ENCODE measurements at regions not wholly inside any gene's neighbourhood (a gene's known extent, or its start where the extent isn't known, plus 50 kb on each side); places are given as distances from the start of the nearest gene placed in this dataset.
"Not testable (repeated sequence)": the region's sequence is repeated elsewhere in the genome, so short reads cannot be mapped to it uniquely, and the experiment has no call there.

- no peaks in the 10 kb centered on the region for H3K27me3 Mint-ChIP-seq
- no peaks in the 10 kb centered on the region for H3K36me3 Mint-ChIP-seq (ENCODE audit: low read depth)
- no peak overlapping the region for H3K27ac Mint-ChIP-seq
- H3K4me3 Mint-ChIP-seq: no peak overlapping the region
- no peaks in the 10 kb centered on the region for H3K4me1 Mint-ChIP-seq
- no peaks in the 10 kb centered on the region for H3K9me3 Mint-ChIP-seq
- no peak for ATAC-seq (replicated peaks)
Observed at GRCh38 chr3:177367788-177368187, 170.5 kb upstream of the TBL1XR1 start.

DNA sequence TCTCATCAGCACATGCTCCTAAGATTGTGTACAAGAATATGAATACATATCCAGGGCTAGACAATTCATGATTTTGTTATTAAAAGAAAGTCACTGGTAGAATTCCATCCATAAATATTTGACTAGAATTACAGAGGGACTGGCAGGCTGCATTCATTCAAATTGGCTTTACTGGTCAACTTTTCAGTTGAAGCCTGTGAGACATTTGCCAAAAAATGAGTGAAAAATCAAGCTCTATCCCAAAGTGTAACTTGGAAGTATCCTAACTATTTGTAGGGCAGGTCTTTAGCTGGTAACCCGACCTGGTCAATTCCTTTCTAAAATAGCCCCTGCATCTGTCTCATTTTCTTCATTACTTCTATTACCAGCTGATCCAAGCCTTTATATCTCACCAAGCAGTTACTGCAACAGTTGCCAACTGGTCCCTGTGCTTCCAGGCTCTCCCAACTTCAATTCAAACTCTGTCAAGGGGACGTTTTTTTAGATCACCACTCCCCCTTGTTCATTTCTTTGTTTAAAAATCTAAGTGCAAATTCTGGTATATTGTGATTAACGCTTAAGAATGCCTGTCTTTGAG, 173.1 kb upstream of the TBL1XR1 start:
- no peak for ATAC-seq (replicated peaks)
- no peaks in the 10 kb centered on the region for H3K4me1 Mint-ChIP-seq
- no peaks in the 10 kb centered on the region for H3K9me3 Mint-ChIP-seq
- H3K4me3 Mint-ChIP-seq: no peak overlapping the region
- H3K36me3 Mint-ChIP-seq (ENCODE audit: low read depth): no peaks in the 10 kb centered on the region
- no peaks in the 10 kb centered on the region for H3K27me3 Mint-ChIP-seq
- H3K27ac Mint-ChIP-seq: no peak overlapping the region

DNA sequence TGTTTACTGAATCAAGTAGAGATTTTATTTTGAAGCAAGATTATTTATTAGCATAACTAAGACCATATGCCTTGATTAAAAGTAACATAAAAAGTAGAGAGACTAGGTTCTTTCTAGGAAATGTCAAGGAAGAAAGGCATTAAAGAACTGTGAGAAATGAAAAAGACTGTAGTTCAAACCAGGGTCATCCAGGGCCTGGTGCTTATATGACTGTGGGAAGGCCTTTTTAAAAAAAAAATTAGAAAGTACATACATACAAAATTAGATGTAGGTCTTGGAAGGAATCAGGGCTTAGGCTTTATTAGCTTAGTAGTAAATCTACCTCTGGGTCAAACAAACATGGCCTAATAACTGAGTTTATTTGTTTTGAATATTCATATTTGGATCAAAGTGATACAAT, 173.9 kb upstream of the TBL1XR1 start:
- no peaks in the 10 kb centered on the region for H3K36me3 Mint-ChIP-seq (ENCODE audit: low read depth)
- no peak for ATAC-seq (replicated peaks)
- H3K4me3 Mint-ChIP-seq: no peak overlapping the region
- H3K9me3 Mint-ChIP-seq: no peaks in the 10 kb centered on the region
- H3K27ac Mint-ChIP-seq: no peak overlapping the region
- H3K27me3 Mint-ChIP-seq: no peaks in the 10 kb centered on the region
- no peaks in the 10 kb centered on the region for H3K4me1 Mint-ChIP-seq

DNA sequence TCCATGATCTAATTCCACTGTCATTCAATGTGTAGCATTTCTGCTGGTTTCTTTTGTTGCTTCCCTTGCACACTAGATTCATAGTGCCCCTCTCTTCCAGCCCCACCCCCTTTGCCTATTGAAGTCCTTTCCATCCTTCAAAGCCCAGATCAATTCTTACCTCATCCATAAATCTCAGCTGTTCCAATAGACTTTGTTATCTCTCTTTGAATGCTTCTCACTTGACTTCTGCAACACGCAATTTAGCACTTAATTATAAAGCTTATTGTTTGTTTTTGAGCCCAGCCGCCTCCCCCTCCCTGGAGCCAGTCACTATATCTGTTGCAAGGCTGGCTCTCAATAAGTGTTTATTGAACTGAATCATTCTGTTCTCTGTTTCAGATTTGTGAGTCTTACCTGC, 174.6 kb upstream of the TBL1XR1 start:
- H3K27me3 Mint-ChIP-seq: no peaks in the 10 kb centered on the region
- H3K9me3 Mint-ChIP-seq: no peaks in the 10 kb centered on the region
- no peaks in the 10 kb centered on the region for H3K4me1 Mint-ChIP-seq
- no peak overlapping the region for H3K27ac Mint-ChIP-seq
- no peaks in the 10 kb centered on the region for H3K36me3 Mint-ChIP-seq (ENCODE audit: low read depth)
- ATAC-seq (replicated peaks): peak; percentile 38
- no peak overlapping the region for H3K4me3 Mint-ChIP-seq

DNA sequence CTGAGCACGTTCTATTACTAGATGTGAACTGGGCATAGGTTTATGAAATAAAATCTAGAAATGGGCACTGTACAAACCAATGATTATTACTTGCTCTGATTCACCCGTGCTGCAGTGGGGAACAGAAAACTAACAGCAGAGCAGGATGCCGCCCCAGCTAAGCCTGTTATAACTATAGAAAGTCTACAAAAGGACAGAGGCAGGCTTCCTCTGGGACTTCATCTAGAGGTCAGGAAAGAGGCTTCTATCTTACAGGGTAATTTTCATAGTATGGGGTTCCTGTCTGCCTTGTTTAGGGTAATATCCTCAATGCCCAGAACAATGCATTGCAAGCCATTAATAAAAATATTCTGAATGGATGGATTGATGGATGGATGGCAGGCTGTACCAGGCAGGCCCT, 177.0 kb upstream of the TBL1XR1 start:
- H3K4me3 Mint-ChIP-seq: no peak overlapping the region
- no peaks in the 10 kb centered on the region for H3K36me3 Mint-ChIP-seq (ENCODE audit: low read depth)
- ATAC-seq (replicated peaks): no peak
- H3K27me3 Mint-ChIP-seq: no peaks in the 10 kb centered on the region
- H3K4me1 Mint-ChIP-seq: peaks cover 7% of the 10 kb centered on the region
- no peak overlapping the region for H3K27ac Mint-ChIP-seq
- H3K9me3 Mint-ChIP-seq: no peaks in the 10 kb centered on the region

DNA sequence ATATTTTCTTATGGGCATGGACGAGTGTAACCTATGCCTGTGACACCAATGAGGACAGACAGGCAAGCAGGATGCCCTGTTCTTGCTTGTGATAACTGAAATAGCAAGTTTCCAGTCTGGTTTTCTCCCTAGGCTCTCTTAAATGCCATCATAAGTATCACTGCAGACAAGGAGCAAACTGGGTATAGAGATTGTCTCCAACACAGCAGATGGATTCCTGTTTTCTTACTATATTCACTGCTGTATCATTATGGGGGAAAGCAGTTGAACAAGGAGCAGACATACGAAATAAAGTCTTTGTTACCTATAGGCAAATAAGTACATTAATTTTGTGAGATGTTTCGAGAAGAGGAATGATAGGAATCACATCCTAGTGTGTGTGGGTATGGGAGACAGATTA, 178.0 kb upstream of the TBL1XR1 start:
- ATAC-seq (replicated peaks): no peak
- Mint-ChIP-seq H3K36me3 (ENCODE audit: low read depth) (no peaks in the 10 kb centered on the region), H3K4me3 (no peak overlapping the region), H3K27ac (no peak overlapping the region), H3K27me3 (no peaks in the 10 kb centered on the region), H3K9me3 (no peaks in the 10 kb centered on the region), H3K4me1 (peaks cover 7% of the 10 kb centered on the region)

- H3K27ac Mint-ChIP-seq: peak overlapping the region; percentile 36
- ATAC-seq (replicated peaks): no peak
- peaks cover 7% of the 10 kb centered on the region for H3K4me1 Mint-ChIP-seq
Observed at GRCh38 chr3:177377166-177377565, 179.9 kb upstream of the TBL1XR1 start.

DNA sequence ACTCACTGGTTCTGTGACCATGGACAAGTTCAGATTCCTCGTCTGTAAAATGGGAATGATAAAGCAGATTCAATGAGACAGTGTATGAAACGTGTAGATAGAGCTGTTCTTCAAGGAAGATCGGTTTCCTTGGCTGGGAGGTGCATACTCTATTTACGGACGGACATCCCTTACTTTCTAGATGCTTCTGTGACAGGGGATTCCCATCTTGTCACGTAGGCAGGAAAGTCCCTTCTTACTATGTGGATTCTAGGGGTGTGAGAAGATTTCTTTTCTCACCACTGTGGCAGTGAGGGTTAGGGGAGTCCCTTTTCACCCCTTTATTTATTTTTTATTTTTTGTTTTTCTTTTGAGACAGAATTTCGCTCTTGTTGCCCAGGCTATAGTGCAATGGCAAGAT, 180.9 kb upstream of the TBL1XR1 start:
- Mint-ChIP-seq H3K4me1 (peaks cover 7% of the 10 kb centered on the region), H3K36me3 (ENCODE audit: low read depth) (no peaks in the 10 kb centered on the region), H3K27me3 (no peaks in the 10 kb centered on the region), H3K4me3 (peak overlapping the region; percentile 48), H3K9me3 (no peaks in the 10 kb centered on the region), H3K27ac (peak overlapping the region; percentile 36)
- peak; percentile 75 for ATAC-seq (replicated peaks)

More at GRCh38 chr3:177377166-177377565, 179.9 kb upstream of the TBL1XR1 start:
- Mint-ChIP-seq H3K4me3 (no peak overlapping the region), H3K9me3 (no peaks in the 10 kb centered on the region), H3K36me3 (ENCODE audit: low read depth) (no peaks in the 10 kb centered on the region), H3K27me3 (no peaks in the 10 kb centered on the region)

DNA sequence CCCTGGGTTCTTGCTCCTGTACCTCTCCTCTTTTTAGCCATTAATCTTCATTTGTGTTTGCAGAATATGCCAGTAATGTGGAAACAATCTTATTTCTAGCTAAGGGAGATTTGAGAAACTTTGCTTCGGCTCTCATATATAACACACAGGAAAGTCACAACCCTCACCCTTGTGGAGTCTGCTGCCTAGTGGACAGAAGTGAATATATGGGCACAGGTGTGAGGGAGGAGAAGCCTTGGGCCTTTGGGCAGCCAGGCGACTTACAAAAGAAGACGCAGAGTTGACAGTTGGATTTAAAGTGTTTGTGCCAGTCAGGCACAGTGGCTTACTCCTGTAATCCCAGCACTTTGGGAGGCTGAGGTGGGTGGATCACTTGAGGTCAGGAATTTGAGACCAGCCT, 181.8 kb upstream of the TBL1XR1 start:
- H3K9me3 Mint-ChIP-seq: no peaks in the 10 kb centered on the region
- no peak overlapping the region for H3K27ac Mint-ChIP-seq
- no peaks in the 10 kb centered on the region for H3K36me3 Mint-ChIP-seq (ENCODE audit: low read depth)

GRCh38 chr3:177381070-177381469, 183.8 kb upstream of the TBL1XR1 start:
- peaks cover 15% of the 10 kb centered on the region for H3K4me1 Mint-ChIP-seq
- no peak for ATAC-seq (replicated peaks)
- H3K36me3 Mint-ChIP-seq (ENCODE audit: low read depth): no peaks in the 10 kb centered on the region
- H3K9me3 Mint-ChIP-seq: no peaks in the 10 kb centered on the region
- H3K27ac Mint-ChIP-seq: no peak overlapping the region
- no peak overlapping the region for H3K4me3 Mint-ChIP-seq
- no peaks in the 10 kb centered on the region for H3K27me3 Mint-ChIP-seq

More for the DNA sequence above, 181.8 kb upstream of the TBL1XR1 start:
- no peak for ATAC-seq (replicated peaks)
- H3K4me1 Mint-ChIP-seq: peaks cover 7% of the 10 kb centered on the region
- no peak overlapping the region for H3K4me3 Mint-ChIP-seq
- H3K27me3 Mint-ChIP-seq: no peaks in the 10 kb centered on the region

DNA sequence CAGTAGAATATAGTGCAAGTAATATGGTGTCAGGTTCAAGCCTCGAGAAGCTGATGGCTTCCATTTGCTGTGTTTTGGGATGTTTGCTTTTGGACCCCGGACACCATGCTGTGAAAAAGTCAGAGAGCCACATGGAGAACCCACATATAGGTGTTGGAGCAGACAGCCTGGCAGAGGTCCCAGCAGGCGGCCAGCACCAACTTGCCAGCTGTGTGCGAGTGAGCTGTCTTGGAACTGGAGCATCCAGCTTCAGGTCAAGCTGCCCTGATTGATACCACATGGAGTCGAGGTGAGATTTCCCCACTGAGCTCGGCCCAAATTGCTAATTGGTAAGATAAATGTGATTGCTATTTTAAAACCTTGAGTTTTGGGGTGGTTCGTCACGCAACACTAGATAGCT, 185.7 kb upstream of the TBL1XR1 start:
- H3K4me1 Mint-ChIP-seq: peaks cover 14% of the 10 kb centered on the region
- no peaks in the 10 kb centered on the region for H3K27me3 Mint-ChIP-seq
- no peak overlapping the region for H3K27ac Mint-ChIP-seq
- no peaks in the 10 kb centered on the region for H3K36me3 Mint-ChIP-seq (ENCODE audit: low read depth)
- ATAC-seq (replicated peaks): no peak
- no peak overlapping the region for H3K4me3 Mint-ChIP-seq
- H3K9me3 Mint-ChIP-seq: peaks cover 3% of the 10 kb centered on the region

DNA sequence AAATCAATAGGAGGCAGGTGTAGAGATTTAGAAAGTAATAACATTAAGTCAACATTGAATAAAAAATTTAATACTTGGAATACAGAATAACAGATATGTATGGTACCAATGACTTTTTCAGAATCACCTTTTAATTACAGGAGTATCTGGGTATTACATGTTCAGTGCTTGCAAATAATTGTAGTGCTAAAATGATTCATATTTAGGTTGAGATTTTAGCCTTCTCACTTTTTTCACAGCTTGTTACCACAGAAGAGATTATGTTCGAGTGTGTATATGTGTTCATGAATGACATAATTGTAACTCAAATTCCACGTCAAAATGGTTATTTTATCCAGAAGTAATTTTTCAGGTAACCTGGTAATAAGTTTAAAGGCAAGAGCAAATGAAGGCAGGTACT, 187.9 kb upstream of the TBL1XR1 start:
- no peaks in the 10 kb centered on the region for H3K36me3 Mint-ChIP-seq (ENCODE audit: low read depth)
- H3K4me3 Mint-ChIP-seq: no peak overlapping the region
- H3K27ac Mint-ChIP-seq: no peak overlapping the region
- peak; percentile 31 for ATAC-seq (replicated peaks)
- peaks cover 8% of the 10 kb centered on the region for H3K4me1 Mint-ChIP-seq
- H3K27me3 Mint-ChIP-seq: no peaks in the 10 kb centered on the region
- H3K9me3 Mint-ChIP-seq: peaks cover 3% of the 10 kb centered on the region

DNA sequence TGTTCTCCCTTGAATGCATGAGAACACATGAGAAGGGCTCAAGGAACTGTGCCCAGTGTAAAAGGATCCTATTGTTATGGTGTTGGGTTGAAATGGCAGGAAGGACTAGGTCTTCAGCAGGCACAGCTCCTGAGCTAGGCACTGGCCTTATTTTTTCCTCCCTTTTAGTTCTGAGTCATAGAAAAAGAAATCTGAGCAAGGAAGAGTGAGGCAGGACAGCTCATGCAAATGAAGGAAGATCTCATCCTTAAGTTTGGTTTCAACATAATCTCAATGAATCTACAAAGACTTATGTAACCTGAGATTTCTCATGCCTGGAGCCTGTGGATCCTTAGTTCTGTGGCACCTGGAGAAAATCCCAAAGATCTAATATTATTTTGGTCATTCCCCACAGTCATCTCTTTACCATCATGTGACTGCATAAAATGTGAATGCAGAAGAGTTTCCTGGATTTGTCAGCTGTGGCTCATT, 188.6 kb upstream of the TBL1XR1 start:
- H3K27me3 Mint-ChIP-seq: no peaks in the 10 kb centered on the region
- peaks cover 8% of the 10 kb centered on the region for H3K4me1 Mint-ChIP-seq
- H3K9me3 Mint-ChIP-seq: peaks cover 3% of the 10 kb centered on the region
- no peaks in the 10 kb centered on the region for H3K36me3 Mint-ChIP-seq (ENCODE audit: low read depth)
- H3K4me3 Mint-ChIP-seq: no peak overlapping the region
- peak; percentile 45 for ATAC-seq (replicated peaks)
- no peak overlapping the region for H3K27ac Mint-ChIP-seq

DNA sequence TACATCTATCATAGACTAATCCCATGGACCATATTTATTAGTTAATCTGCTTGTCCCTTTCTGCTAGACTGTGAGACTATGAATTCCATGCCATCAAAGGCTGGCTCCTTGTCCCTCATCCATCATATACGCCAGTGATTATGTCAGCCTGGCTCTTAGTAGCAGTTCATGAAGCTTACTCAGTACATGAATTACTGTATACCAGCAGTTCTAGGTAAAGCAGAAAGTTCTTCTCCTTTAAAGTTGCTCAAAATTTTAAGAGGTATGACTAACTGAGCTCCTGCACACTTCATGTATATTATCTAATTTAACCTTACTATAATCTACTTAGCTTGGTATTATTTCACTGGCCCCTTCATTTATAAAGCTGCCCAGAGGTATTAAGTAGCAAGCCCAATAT, 190.9 kb upstream of the TBL1XR1 start:
- Mint-ChIP-seq H3K9me3 (peaks cover 3% of the 10 kb centered on the region), H3K36me3 (ENCODE audit: low read depth) (no peaks in the 10 kb centered on the region), H3K27ac (no peak overlapping the region), H3K4me1 (peaks cover 8% of the 10 kb centered on the region), H3K4me3 (no peak overlapping the region), H3K27me3 (no peaks in the 10 kb centered on the region)
- peak; percentile 43 for ATAC-seq (replicated peaks)

DNA sequence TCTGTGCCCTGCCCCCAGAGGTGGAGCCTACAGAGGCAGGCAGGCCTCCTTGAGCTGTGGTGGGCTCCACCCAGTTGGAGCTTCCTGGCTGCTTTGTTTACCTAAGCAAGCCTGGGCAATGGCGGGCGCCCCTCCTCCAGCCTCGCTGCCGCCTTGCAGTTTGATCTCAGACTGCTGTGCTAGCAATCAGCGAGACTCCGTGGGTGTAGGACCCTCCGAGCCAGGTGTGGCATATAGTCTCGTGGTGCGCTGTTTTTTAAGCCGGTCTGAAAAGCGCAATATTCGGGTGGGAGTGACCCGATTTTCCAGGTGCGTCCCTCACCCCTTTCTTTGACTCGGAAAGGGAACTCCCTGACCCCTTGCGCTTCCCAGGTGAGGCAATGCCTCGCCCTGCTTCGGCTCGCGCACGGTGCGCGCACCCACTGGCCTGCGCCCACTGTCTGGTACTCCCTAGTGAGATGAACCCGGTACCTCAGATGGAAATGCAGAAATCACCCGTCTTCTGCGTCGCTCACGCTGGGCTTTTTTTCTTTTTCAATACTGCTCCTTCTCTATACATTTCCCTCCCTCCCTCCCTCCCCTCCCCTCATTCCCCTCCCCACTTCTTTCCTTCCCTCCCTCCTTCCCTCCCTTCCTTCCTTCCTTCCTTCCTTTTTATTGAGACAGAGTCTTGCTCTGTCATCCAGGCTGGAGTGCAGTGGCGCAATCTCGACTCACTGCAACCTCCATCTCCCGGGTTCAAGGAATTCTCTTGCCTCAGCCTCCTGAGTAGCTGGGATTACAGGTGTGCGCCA, 197.1 kb upstream of the TBL1XR1 start:
- H3K9me3 Mint-ChIP-seq; H3K36me3 Mint-ChIP-seq (ENCODE audit: low read depth); H3K4me1 Mint-ChIP-seq; H3K27ac Mint-ChIP-seq; H3K4me3 Mint-ChIP-seq; ATAC-seq (replicated peaks); H3K27me3 Mint-ChIP-seq: not testable (repeated sequence)
